ENCODE measurements at regions not wholly inside any gene's neighbourhood (a gene's known extent, or its start where the extent isn't known, plus 50 kb on each side); places are given as distances from the start of the nearest gene placed in this dataset.

- Histone ChIP-seq H3K9me3 (no peaks in the 10 kb centered on the region), H3K4me3 (ENCODE audit: low read depth, low read length) (no peak overlapping the region), H3K36me3 (no peaks in the 10 kb centered on the region), H3K27me3 (no peaks in the 10 kb centered on the region), H3K4me1 (no peaks in the 10 kb centered on the region)
- DNase-seq = no peak
- TF ChIP-seq, protein P1, sequence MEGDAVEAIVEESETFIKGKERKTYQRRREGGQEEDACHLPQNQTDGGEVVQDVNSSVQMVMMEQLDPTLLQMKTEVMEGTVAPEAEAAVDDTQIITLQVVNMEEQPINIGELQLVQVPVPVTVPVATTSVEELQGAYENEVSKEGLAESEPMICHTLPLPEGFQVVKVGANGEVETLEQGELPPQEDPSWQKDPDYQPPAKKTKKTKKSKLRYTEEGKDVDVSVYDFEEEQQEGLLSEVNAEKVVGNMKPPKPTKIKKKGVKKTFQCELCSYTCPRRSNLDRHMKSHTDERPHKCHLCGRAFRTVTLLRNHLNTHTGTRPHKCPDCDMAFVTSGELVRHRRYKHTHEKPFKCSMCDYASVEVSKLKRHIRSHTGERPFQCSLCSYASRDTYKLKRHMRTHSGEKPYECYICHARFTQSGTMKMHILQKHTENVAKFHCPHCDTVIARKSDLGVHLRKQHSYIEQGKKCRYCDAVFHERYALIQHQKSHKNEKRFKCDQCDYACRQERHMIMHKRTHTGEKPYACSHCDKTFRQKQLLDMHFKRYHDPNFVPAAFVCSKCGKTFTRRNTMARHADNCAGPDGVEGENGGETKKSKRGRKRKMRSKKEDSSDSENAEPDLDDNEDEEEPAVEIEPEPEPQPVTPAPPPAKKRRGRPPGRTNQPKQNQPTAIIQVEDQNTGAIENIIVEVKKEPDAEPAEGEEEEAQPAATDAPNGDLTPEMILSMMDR (IDR thresholded peaks at IDR 0.05; ENCODE audit: low read depth, low read length) = no peak
These were observed 547.0 kb downstream of the NSUN3 start for GRCh38 chr3:94609908-94610307.

- TF ChIP-seq, protein P1 (IDR thresholded peaks at IDR 0.05; ENCODE audit: low read depth, low read length) = no peak
- Histone ChIP-seq H3K9me3 (no peaks in the 10 kb centered on the region), H3K27me3 (no peaks in the 10 kb centered on the region), H3K4me3 (ENCODE audit: low read depth, low read length) (no peak overlapping the region), H3K4me1 (0 out of 2 replicates have a peak, but pooled peaks cover 5% of the 10 kb centered on the region), H3K36me3 (no peaks in the 10 kb centered on the region)
- DNase-seq = no peak
These were observed 548.7 kb downstream of the NSUN3 start for GRCh38 chr3:94611596-94611995.

- TF ChIP-seq, protein P1 (IDR thresholded peaks at IDR 0.05; ENCODE audit: low read depth, low read length) = no peak
- Histone ChIP-seq H3K4me1 (0 out of 2 replicates have a peak, but pooled peaks cover 5% of the 10 kb centered on the region), H3K27me3 (no peaks in the 10 kb centered on the region), H3K9me3 (no peaks in the 10 kb centered on the region), H3K4me3 (ENCODE audit: low read depth, low read length) (no peak overlapping the region), H3K36me3 (no peaks in the 10 kb centered on the region)
- no peak for DNase-seq
These were observed 549.8 kb downstream of the NSUN3 start for GRCh38 chr3:94612631-94613030.

GRCh38 chr3:94614192-94614591 is 551.3 kb downstream of the NSUN3 start:
- H3K9me3 ChIP-seq = no peaks in the 10 kb centered on the region
- no peak for DNase-seq
- H3K4me1 ChIP-seq = 0 out of 2 replicates have a peak, but pooled peaks cover 5% of the 10 kb centered on the region
- no peaks in the 10 kb centered on the region for H3K36me3 ChIP-seq
- TF ChIP-seq, protein P1 (IDR thresholded peaks at IDR 0.05; ENCODE audit: low read depth, low read length) = no peak
- no peak overlapping the region for H3K4me3 ChIP-seq (ENCODE audit: low read depth, low read length)
- no peaks in the 10 kb centered on the region for H3K27me3 ChIP-seq

- H3K4me3 ChIP-seq (ENCODE audit: low read depth, low read length) = no peak overlapping the region
- no peaks in the 10 kb centered on the region for H3K27me3 ChIP-seq
- TF ChIP-seq, protein P1 (IDR thresholded peaks at IDR 0.05; ENCODE audit: low read depth, low read length) = no peak
- H3K4me1 ChIP-seq = 0 out of 2 replicates have a peak, but pooled peaks cover 5% of the 10 kb centered on the region
- no peaks in the 10 kb centered on the region for H3K9me3 ChIP-seq
- DNase-seq = no peak
- H3K36me3 ChIP-seq = no peaks in the 10 kb centered on the region
These were observed 552.6 kb downstream of the NSUN3 start for GRCh38 chr3:94615275-94616065.

DNA sequence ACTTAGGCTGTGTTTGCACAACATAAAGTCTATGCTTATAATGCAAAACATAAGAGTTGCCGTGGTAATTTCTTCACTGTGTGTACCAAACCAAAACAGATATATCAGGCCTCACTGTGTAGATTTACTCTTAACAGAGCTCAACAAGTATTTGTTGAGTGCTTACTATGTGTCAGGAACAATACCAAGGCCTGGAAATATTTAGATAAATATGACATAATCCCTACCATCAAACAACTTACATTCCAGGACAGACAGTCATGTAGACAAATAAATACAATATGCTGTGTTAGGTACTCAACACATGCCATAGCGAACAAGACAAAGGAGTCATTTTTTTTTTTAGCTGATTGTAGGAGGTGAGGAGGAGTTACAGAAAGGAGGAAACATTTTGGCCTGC is 554.0 kb downstream of the NSUN3 start:
- TF ChIP-seq, protein P1 (IDR thresholded peaks at IDR 0.05; ENCODE audit: low read depth, low read length) = no peak

More for the DNA sequence above, 554.0 kb downstream of the NSUN3 start:
- Histone ChIP-seq H3K4me1 (0 out of 2 replicates have a peak, but pooled peaks cover 5% of the 10 kb centered on the region), H3K27me3 (no peaks in the 10 kb centered on the region), H3K36me3 (no peaks in the 10 kb centered on the region), H3K9me3 (no peaks in the 10 kb centered on the region), H3K4me3 (ENCODE audit: low read depth, low read length) (no peak overlapping the region)
- no peak for DNase-seq
